ENCODE measurements at regions not wholly inside any gene's neighbourhood (a gene's known extent, or its start where the extent isn't known, plus 50 kb on each side); places are given as distances from the start of the nearest gene placed in this dataset.

- no peak overlapping the region for H3K27ac ChIP-seq (ENCODE audit: low read length)
- H4K20me1 ChIP-seq (ENCODE audit: insufficient read depth, low read length): no peaks in the 10 kb centered on the region
- ATAC-seq (ENCODE audit: insufficient read depth, low read depth) (no peak), DNase-seq (no peak)
- no peak overlapping the region for H2AFZ ChIP-seq (ENCODE audit: low read depth, low read length)
- H3K4me1 ChIP-seq (ENCODE audit: insufficient read depth, low read length): no peaks in the 10 kb centered on the region
- no peaks in the 10 kb centered on the region for H3K9me3 ChIP-seq (ENCODE audit: insufficient read depth, low read length, severe bottlenecking)
- H3K4me2 ChIP-seq (ENCODE audit: insufficient read depth, low read length): no peak overlapping the region
- no peak for TF ChIP-seq EZH2 (IDR thresholded peaks at IDR 0.05; ENCODE audit: borderline replicate concordance, low read depth, low read length, severe bottlenecking)
- TF ChIP-seq CTCF (IDR thresholded peaks at IDR 0.05; ENCODE audit: borderline replicate concordance, extremely low read depth, low read length, poor library complexity, severe bottlenecking): no peak
- H3K4me3 ChIP-seq (ENCODE audit: low read depth in 1 of 2, low read length in 2 of 2): no peak overlapping the region
- H3K79me2 ChIP-seq (ENCODE audit: insufficient read depth, low read length): no peaks in the 10 kb centered on the region
- H3K36me3 ChIP-seq (ENCODE audit: insufficient read depth, low read length): no peaks in the 10 kb centered on the region
- H3K27me3 ChIP-seq (ENCODE audit: insufficient read depth, low read length, poor library complexity): no peaks in the 10 kb centered on the region
- H3K9ac ChIP-seq (ENCODE audit: low read depth, low read length): no peak overlapping the region
Observed at GRCh38 chr13:33994198-33994597, 176.2 kb downstream of the RFC3 start.

GRCh38 chr13:33994826-33995502 is 177.0 kb downstream of the RFC3 start:
- DNase-seq (no peak), ATAC-seq (ENCODE audit: insufficient read depth, low read depth) (no peak)
- H3K9ac ChIP-seq (ENCODE audit: low read depth, low read length): no peak overlapping the region
- H3K27me3 ChIP-seq (ENCODE audit: insufficient read depth, low read length, poor library complexity): no peaks in the 10 kb centered on the region
- no peak overlapping the region for H3K4me3 ChIP-seq (ENCODE audit: low read depth in 1 of 2, low read length in 2 of 2)
- H3K4me2 ChIP-seq (ENCODE audit: insufficient read depth, low read length): no peak overlapping the region
- no peaks in the 10 kb centered on the region for H4K20me1 ChIP-seq (ENCODE audit: insufficient read depth, low read length)
- no peak for TF ChIP-seq CTCF (IDR thresholded peaks at IDR 0.05; ENCODE audit: borderline replicate concordance, extremely low read depth, low read length, poor library complexity, severe bottlenecking)
- TF ChIP-seq EZH2 (IDR thresholded peaks at IDR 0.05; ENCODE audit: borderline replicate concordance, low read depth, low read length, severe bottlenecking): no peak
- no peak overlapping the region for H2AFZ ChIP-seq (ENCODE audit: low read depth, low read length)
- H3K4me1 ChIP-seq (ENCODE audit: insufficient read depth, low read length): no peaks in the 10 kb centered on the region
- no peaks in the 10 kb centered on the region for H3K36me3 ChIP-seq (ENCODE audit: insufficient read depth, low read length)
- no peaks in the 10 kb centered on the region for H3K79me2 ChIP-seq (ENCODE audit: insufficient read depth, low read length)
- no peak overlapping the region for H3K27ac ChIP-seq (ENCODE audit: low read length)
- no peaks in the 10 kb centered on the region for H3K9me3 ChIP-seq (ENCODE audit: insufficient read depth, low read length, severe bottlenecking)

- Histone ChIP-seq H3K27me3 (ENCODE audit: insufficient read depth, low read length, poor library complexity) (no peaks in the 10 kb centered on the region), H2AFZ (ENCODE audit: low read depth, low read length) (no peak overlapping the region), H3K27ac (ENCODE audit: low read length) (no peak overlapping the region), H3K9ac (ENCODE audit: low read depth, low read length) (no peak overlapping the region), H3K4me1 (ENCODE audit: insufficient read depth, low read length) (no peaks in the 10 kb centered on the region), H3K4me2 (ENCODE audit: insufficient read depth, low read length) (no peak overlapping the region), H3K36me3 (ENCODE audit: insufficient read depth, low read length) (no peaks in the 10 kb centered on the region), H4K20me1 (ENCODE audit: insufficient read depth, low read length) (no peaks in the 10 kb centered on the region), H3K4me3 (ENCODE audit: low read depth in 1 of 2, low read length in 2 of 2) (no peak overlapping the region), H3K79me2 (ENCODE audit: insufficient read depth, low read length) (no peaks in the 10 kb centered on the region), H3K9me3 (ENCODE audit: insufficient read depth, low read length, severe bottlenecking) (no peaks in the 10 kb centered on the region)
- no peak for ATAC-seq (ENCODE audit: insufficient read depth, low read depth)
- TF ChIP-seq EZH2 (IDR thresholded peaks at IDR 0.05; ENCODE audit: borderline replicate concordance, low read depth, low read length, severe bottlenecking) (no peak), CTCF (IDR thresholded peaks at IDR 0.05; ENCODE audit: borderline replicate concordance, extremely low read depth, low read length, poor library complexity, severe bottlenecking) (no peak)
- no peak for DNase-seq
Observed at GRCh38 chr13:33996636-33997035, 178.7 kb downstream of the RFC3 start.

Data from DND-41 (cell line).